ENCODE measurements at regions not wholly inside any gene's neighbourhood (a gene's known extent, or its start where the extent isn't known, plus 50 kb on each side); places are given as distances from the start of the nearest gene placed in this dataset.

GRCh38 chr9:88802533-88802932 lies 188.7 kb upstream of the S1PR3 start:
- no peaks in the 10 kb centered on the region for H3K36me3 ChIP-seq (replicated peaks in 1 of 2; ENCODE audit: control insufficient read depth in 1 of 2, insufficient read depth in 2 of 2, low read length in 1 of 2)
- POLR2A ChIA-PET: no interaction called here
- H3K9ac ChIP-seq: no peak overlapping the region
- no peaks in the 10 kb centered on the region for H3K9me2 ChIP-seq
- H3K4me1 ChIP-seq (ENCODE audit: control insufficient read depth in 1 of 2, insufficient read depth in 2 of 2, low read depth in 1 of 2, low read length in 1 of 2): peaks cover 0 to 15% of the 10 kb centered on the region in 2 experiments; a peak in 2 of 4 replicates
- TF ChIP-seq USF2 (IDR thresholded peaks at IDR 0.05; ENCODE audit: borderline replicate concordance, low read depth, low read length) (no peak), CHD2 (IDR thresholded peaks at IDR 0.05; ENCODE audit: low read length, partially characterized antibody) (no peak), GABPA (IDR thresholded peaks at IDR 0.05; ENCODE audit: low read depth) (no peak), RFX5 (IDR thresholded peaks at IDR 0.05; ENCODE audit: low read length) (no peak), YY1 (IDR thresholded peaks at IDR 0.05; ENCODE audit: low read depth) (no peak), NRF1 (IDR thresholded peaks at IDR 0.05; ENCODE audit: low read depth, low read length) (no peak), FOXJ3 (CRISPR knock-in tag; IDR thresholded peaks at IDR 0.05) (no peak), EP300 (IDR thresholded peaks at IDR 0.05; ENCODE audit: borderline replicate concordance in 1 of 2, low read depth in 1 of 2, low read length in 1 of 2) (no peak), JUND (IDR thresholded peaks at IDR 0.05) (no peak), SMC3 (IDR thresholded peaks at IDR 0.05; ENCODE audit: low read depth, low read length) (no peak), POLR2AphosphoS5 (IDR thresholded peaks at IDR 0.05; ENCODE audit: low read depth, low read length) (no peak), ZBTB33 (IDR thresholded peaks at IDR 0.05; ENCODE audit: borderline replicate concordance, low read depth) (no peak)
- TF ChIP-seq, protein P1, sequence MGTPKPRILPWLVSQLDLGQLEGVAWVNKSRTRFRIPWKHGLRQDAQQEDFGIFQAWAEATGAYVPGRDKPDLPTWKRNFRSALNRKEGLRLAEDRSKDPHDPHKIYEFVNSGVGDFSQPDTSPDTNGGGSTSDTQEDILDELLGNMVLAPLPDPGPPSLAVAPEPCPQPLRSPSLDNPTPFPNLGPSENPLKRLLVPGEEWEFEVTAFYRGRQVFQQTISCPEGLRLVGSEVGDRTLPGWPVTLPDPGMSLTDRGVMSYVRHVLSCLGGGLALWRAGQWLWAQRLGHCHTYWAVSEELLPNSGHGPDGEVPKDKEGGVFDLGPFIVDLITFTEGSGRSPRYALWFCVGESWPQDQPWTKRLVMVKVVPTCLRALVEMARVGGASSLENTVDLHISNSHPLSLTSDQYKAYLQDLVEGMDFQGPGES (IDR thresholded peaks at IDR 0.05; ENCODE audit: low read depth, low read length): no peak
- no peak overlapping the region for H3K4me2 ChIP-seq
- no peak overlapping the region for H3K4me3 ChIP-seq (ENCODE audit: low read depth in 2 of 2, low read length in 1 of 2)
- H3K27me3 ChIP-seq (ENCODE audit: insufficient read depth): no peaks in the 10 kb centered on the region
- H3K27ac ChIP-seq (ENCODE audit: low read depth in 2 of 2, low read length in 1 of 2): no peak overlapping the region
- CTCF ChIA-PET: no interaction called here
- H3F3A ChIP-seq (replicated peaks; ENCODE audit: insufficient read depth): peaks cover 7% of the 10 kb centered on the region
- no peak overlapping the region for H2AFZ ChIP-seq (ENCODE audit: low read depth)
- no peaks in the 10 kb centered on the region for H4K20me1 ChIP-seq (ENCODE audit: insufficient read depth)
- no peaks in the 10 kb centered on the region for H3K9me3 ChIP-seq
- WGBS (ENCODE audit: low lambda C conversion rate): 89% methylated on average over 5 of the region's 5 CpGs
- no peaks in the 10 kb centered on the region for H3K79me2 ChIP-seq (ENCODE audit: insufficient read depth)
- DNase-seq: no peak
